ENCODE measurements at regions not wholly inside any gene's neighbourhood (a gene's known extent, or its start where the extent isn't known, plus 50 kb on each side); places are given as distances from the start of the nearest gene placed in this dataset.

GRCh38 chr2:226180281-226180884 is 619.2 kb downstream of the IRS1 start:
- no peak for TF ChIP-seq CTCF (IDR thresholded peaks at IDR 0.05; ENCODE audit: borderline replicate concordance, insufficient read depth, low read depth, low read length)
- H3K4me3 ChIP-seq (ENCODE audit: low read depth, low read length), result no peak overlapping the region

GRCh38 chr2:226179010-226179409 is 620.6 kb downstream of the IRS1 start:
- no peak overlapping the region for H3K4me3 ChIP-seq (ENCODE audit: low read depth, low read length)
- TF ChIP-seq CTCF (IDR thresholded peaks at IDR 0.05; ENCODE audit: borderline replicate concordance, insufficient read depth, low read depth, low read length), result no peak

- no peak for TF ChIP-seq CTCF (IDR thresholded peaks at IDR 0.05; ENCODE audit: borderline replicate concordance, insufficient read depth, low read depth, low read length)
- no peak overlapping the region for H3K4me3 ChIP-seq (ENCODE audit: low read depth, low read length)
Observed at GRCh38 chr2:226176283-226176984, 623.2 kb downstream of the IRS1 start.

- no peak for TF ChIP-seq CTCF (IDR thresholded peaks at IDR 0.05; ENCODE audit: borderline replicate concordance, insufficient read depth, low read depth, low read length)
- no peak overlapping the region for H3K4me3 ChIP-seq (ENCODE audit: low read depth, low read length)
Observed at GRCh38 chr2:226174390-226174789, 625.2 kb downstream of the IRS1 start.

- no peak for TF ChIP-seq CTCF (IDR thresholded peaks at IDR 0.05; ENCODE audit: borderline replicate concordance, insufficient read depth, low read depth, low read length)
- no peak overlapping the region for H3K4me3 ChIP-seq (ENCODE audit: low read depth, low read length)
Observed at GRCh38 chr2:226172939-226173338, 626.7 kb downstream of the IRS1 start.

- H3K4me3 ChIP-seq (ENCODE audit: low read depth, low read length), result no peak overlapping the region
- TF ChIP-seq CTCF (IDR thresholded peaks at IDR 0.05; ENCODE audit: borderline replicate concordance, insufficient read depth, low read depth, low read length), result no peak
Observed at GRCh38 chr2:226172309-226172708, 627.3 kb downstream of the IRS1 start.

All from GM12875 (cell line).